Activated CD4-positive, alpha-beta T cell treated with anti-CD3 and anti-CD28 coated beads, Interleukin-10, Interleukin-2, amounts not matched to agents 100 ng/mL and 50 ng/mL, durations not matched to agents 16 hours and 8 hours (primary cell): ENCODE measurements at regions not wholly inside any gene's neighbourhood (a gene's known extent, or its start where the extent isn't known, plus 50 kb on each side); places are given as distances from the start of the nearest gene placed in this dataset.

Source experiments
- DNase-seq: peaks from one replicate; pipeline ENCODE4 v3.0.0-alpha.2; 2020

DNA sequence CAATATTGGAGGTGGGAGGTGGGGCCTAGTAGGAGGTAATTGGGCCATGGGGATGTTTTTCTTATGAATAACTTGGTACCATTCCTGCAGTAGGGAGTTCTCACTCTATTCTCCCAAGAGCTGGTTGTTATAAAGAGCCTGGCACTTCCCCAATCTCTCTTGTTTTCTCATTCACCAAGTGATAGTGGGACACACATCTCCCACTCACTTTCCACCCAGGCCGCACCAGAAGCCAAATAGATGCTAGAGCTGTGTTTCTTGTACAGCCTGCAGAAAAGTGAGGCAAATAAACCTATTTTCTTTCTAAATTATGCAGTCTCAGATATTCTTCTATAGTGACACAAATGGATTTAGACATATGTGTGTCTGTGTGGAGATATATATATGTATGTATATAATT is 117.6 kb downstream of the ANKRD50 start:
- DNase-seq: no peak

GRCh38 chr4:124596816-124597215 is 115.7 kb downstream of the ANKRD50 start:
- no peak for DNase-seq

GRCh38 chr4:124610211-124610610 is 102.3 kb downstream of the ANKRD50 start:
- no peak for DNase-seq
